GM23338 (cell line): ENCODE measurements at regions not wholly inside any gene's neighbourhood (a gene's known extent, or its start where the extent isn't known, plus 50 kb on each side); places are given as distances from the start of the nearest gene placed in this dataset.

Experiments
- CREB1 ChIP-seq: fragments of 250-450 bp; sonication (Bioruptor Pico); IDR thresholded peaks from 2 replicates; pipeline ENCODE4 v1.5.0; 2020; ENCODE audit warnings: low read depth, mild to moderate bottlenecking, moderate library complexity
- CTCF ChIP-seq, 2 experiments: fragments of 200-600 bp in 1 of 2; sonication (generic) in 1 of 2; conservative IDR thresholded peaks; 2 replicates each; pipeline versions ENCODE4 v1.5.1 to v1.6.1; 2016 to 2017; ENCODE audit warnings: antibody characterized with exemption in 2 of 2, low read depth in 2 of 2, mild to moderate bottlenecking in 2 of 2, moderate library complexity in 1 of 2
- ETS1 ChIP-seq: IDR thresholded peaks from 2 replicates; pipeline ENCODE4 v1.6.1; 2016; ENCODE audit warnings: antibody characterized with exemption
- NANOG ChIP-seq: IDR thresholded peaks from 2 replicates; pipeline ENCODE4 v1.6.1; 2016; ENCODE audit warnings: antibody characterized with exemption, borderline replicate concordance
- REST ChIP-seq: IDR thresholded peaks from one replicate; pipeline ENCODE4 v1.6.1; 2018; ENCODE audit warnings: antibody characterized with exemption; ENCODE audit not compliant: unreplicated experiment

GRCh38 chr4:163701916-163702315 lies 207.4 kb downstream of the TMA16 start:
- no peak for TF ChIP-seq CTCF (conservative IDR thresholded peaks at IDR 0.05; ENCODE audit: low read depth in 2 of 2)
- no peak for TF ChIP-seq CREB1
- no peak for TF ChIP-seq REST
- no peak for TF ChIP-seq ETS1
- no peak for TF ChIP-seq NANOG
